WTC11 (cell line): ENCODE measurements at regions not wholly inside any gene's neighbourhood (a gene's known extent, or its start where the extent isn't known, plus 50 kb on each side); places are given as distances from the start of the nearest gene placed in this dataset.

Source experiments
- ATAC-seq: fragments of 200-7000 bp; cut with Tn5 transposase; 2 replicates; pipeline ENCODE4 v1.10.0; 2021; ENCODE audit warnings: mild to moderate bottlenecking, moderate library complexity
- CTCF ChIA-PET: fragments of 300-600 bp; sonication (Branson Sonifier 250); formaldehyde crosslinking; loops from one replicate; lab custom pipeline; 2021; ENCODE audit warnings: antibody characterized with exemption; lab: Charles Lee
- POLR2A ChIA-PET: fragments of 350-600 bp; sonication (Branson Sonifier 250); formaldehyde crosslinking; loops from one replicate; lab custom pipeline; 2021; ENCODE audit warnings: antibody characterized with exemption; lab: Charles Lee
- DNase-seq: peaks from one replicate; pipeline ENCODE4 v3.0.0; 2021; ENCODE audit warnings: low spot score
- H3K27ac Mint-ChIP-seq: 2 replicates; pipeline ENCODE4 v1.8.0; 2021; ENCODE audit warnings: mixed read lengths
- H3K27me3 Mint-ChIP-seq: 2 replicates; pipeline ENCODE4 v1.8.0; 2021; ENCODE audit warnings: low read depth, mild to moderate bottlenecking, moderate library complexity, mixed read lengths
- H3K36me3 Mint-ChIP-seq: 2 replicates; pipeline ENCODE4 v1.8.0; 2021; ENCODE audit warnings: mixed read lengths
- H3K4me1 Mint-ChIP-seq: 2 replicates; pipeline ENCODE4 v1.8.0; 2022; ENCODE audit warnings: mixed read lengths
- H3K4me3 Mint-ChIP-seq: 2 replicates; pipeline ENCODE4 v1.8.0; 2021; ENCODE audit warnings: mild to moderate bottlenecking, moderate library complexity, mixed read lengths
- H3K9me3 Mint-ChIP-seq: 2 replicates; pipeline ENCODE4 v1.8.0; 2021; ENCODE audit warnings: mixed read lengths
- AR ChIP-seq: fragments of 250-450 bp; sonication (Bioruptor Pico); IDR thresholded peaks from 2 replicates; pipeline ENCODE4 v1.9.0; 2021; ENCODE audit warnings: mild to moderate bottlenecking
- ARID4B ChIP-seq: sonication (generic); formaldehyde crosslinking; IDR thresholded peaks from 2 replicates; pipeline ENCODE4 v1.8.0; 2023; ENCODE audit warnings: missing genetic modification reagents, mild to moderate bottlenecking, borderline replicate concordance
- ATF3 ChIP-seq: sonication (generic); formaldehyde crosslinking; conservative IDR thresholded peaks from 2 replicates; pipeline ENCODE4 v1.8.1; 2022; ENCODE audit warnings: mild to moderate bottlenecking, missing genetic modification reagents
- CBFB ChIP-seq: sonication (generic); formaldehyde crosslinking; IDR thresholded peaks from 2 replicates; pipeline ENCODE4 v1.8.1; 2022; ENCODE audit warnings: mild to moderate bottlenecking, low read depth, missing genetic modification reagents
- CDX4 ChIP-seq: fragments of 250-450 bp; sonication (Bioruptor Pico); IDR thresholded peaks from 2 replicates; pipeline ENCODE4 v1.9.0; 2021; ENCODE audit warnings: moderate library complexity, mild to moderate bottlenecking, inconsistent platforms, borderline replicate concordance
- ERG ChIP-seq: fragments of 250-450 bp; sonication (Bioruptor Pico); IDR thresholded peaks from 2 replicates; pipeline ENCODE4 v1.8.0; 2021; ENCODE audit warnings: mild to moderate bottlenecking
- FOXJ3 ChIP-seq: sonication (generic); formaldehyde crosslinking; IDR thresholded peaks from 2 replicates; pipeline ENCODE4 v1.9.0; 2021; ENCODE audit warnings: missing genetic modification reagents, mild to moderate bottlenecking, borderline replicate concordance
- GABPB1 ChIP-seq: sonication (generic); formaldehyde crosslinking; IDR thresholded peaks from 2 replicates; pipeline ENCODE4 v1.8.1; 2023; ENCODE audit warnings: mild to moderate bottlenecking, missing genetic modification reagents
- IRF1 ChIP-seq: sonication (generic); formaldehyde crosslinking; IDR thresholded peaks from 2 replicates; pipeline ENCODE4 v1.8.0; 2023; ENCODE audit warnings: missing genetic modification reagents
- JAZF1 ChIP-seq: fragments of 250-450 bp; sonication (Bioruptor Pico); IDR thresholded peaks from 2 replicates; pipeline ENCODE4 v1.9.0; 2021; ENCODE audit warnings: moderate library complexity, mild to moderate bottlenecking, inconsistent platforms
- MXD4 ChIP-seq: fragments of 250-450 bp; sonication (Bioruptor Pico); IDR thresholded peaks from 2 replicates; pipeline ENCODE4 v1.8.0; 2021; ENCODE audit warnings: mild to moderate bottlenecking, moderate library complexity, borderline replicate concordance
- RORB ChIP-seq: fragments of 250-450 bp; sonication (Bioruptor Pico); IDR thresholded peaks from 2 replicates; pipeline ENCODE4 v1.9.0; 2021; ENCODE audit warnings: mild to moderate bottlenecking
- SMAD4 ChIP-seq: sonication (generic); formaldehyde crosslinking; IDR thresholded peaks from 2 replicates; pipeline ENCODE4 v1.8.0; 2022; ENCODE audit warnings: mild to moderate bottlenecking, missing genetic modification reagents
- ZNF219 ChIP-seq: sonication (generic); formaldehyde crosslinking; IDR thresholded peaks from 2 replicates; pipeline ENCODE4 v1.8.0; 2023; ENCODE audit warnings: missing genetic modification reagents, mild to moderate bottlenecking, borderline replicate concordance
- ZNF281 ChIP-seq: sonication (generic); formaldehyde crosslinking; IDR thresholded peaks from 2 replicates; pipeline ENCODE4 v1.8.0; 2023; ENCODE audit warnings: mild to moderate bottlenecking, missing genetic modification reagents
- ZNF396 ChIP-seq: fragments of 250-450 bp; sonication (Bioruptor Pico); IDR thresholded peaks from 2 replicates; pipeline ENCODE4 v1.8.0; 2021; ENCODE audit warnings: mild to moderate bottlenecking, moderate library complexity, borderline replicate concordance
- ZNF416 ChIP-seq: fragments of 250-450 bp; sonication (Bioruptor Pico); IDR thresholded peaks from 2 replicates; pipeline ENCODE4 v1.9.0; 2021; ENCODE audit warnings: mild to moderate bottlenecking, inconsistent platforms
- ZNF532 ChIP-seq: fragments of 250-450 bp; sonication (Bioruptor Pico); IDR thresholded peaks from 2 replicates; pipeline ENCODE4 v1.9.0; 2021; ENCODE audit warnings: mild to moderate bottlenecking, borderline replicate concordance
- ZSCAN18 ChIP-seq: fragments of 250-450 bp; sonication (Bioruptor Pico); IDR thresholded peaks from 2 replicates; pipeline ENCODE4 v2.1.2; 2022; ENCODE audit warnings: mild to moderate bottlenecking, moderate library complexity

GRCh38 chr1:97999320-97999719 lies 78.5 kb upstream of the DPYD start:
- peaks cover 8% of the 10 kb centered on the region for H3K4me1 Mint-ChIP-seq
- TF ChIP-seq ZSCAN18 (CRISPR knock-in tag) = no peak
- no peak for TF ChIP-seq JAZF1 (CRISPR knock-in tag)
- no peak for TF ChIP-seq AR
- TF ChIP-seq CDX4 = no peak
- TF ChIP-seq CBFB (CRISPR knock-in tag) = no peak
- no peak for TF ChIP-seq ZNF281 (CRISPR knock-in tag)
- no peak for TF ChIP-seq GABPB1
- no peak for TF ChIP-seq IRF1 (CRISPR knock-in tag)
- no peak for TF ChIP-seq ZNF416 (CRISPR knock-in tag)
- TF ChIP-seq ARID4B = no peak
- TF ChIP-seq ATF3 (CRISPR knock-in tag) = no peak
- TF ChIP-seq FOXJ3 (CRISPR knock-in tag) = no peak
- TF ChIP-seq SMAD4 = no peak
- no peak for TF ChIP-seq ZNF219 (CRISPR knock-in tag)
- TF ChIP-seq RORB (CRISPR knock-in tag) = no peak
- no peak for TF ChIP-seq MXD4
- TF ChIP-seq ZNF532 (CRISPR knock-in tag) = no peak
- no peak for TF ChIP-seq ERG (CRISPR knock-in tag)
- no peak for TF ChIP-seq ZNF396 (CRISPR knock-in tag)

More at GRCh38 chr1:97999320-97999719, 78.5 kb upstream of the DPYD start:
- DNase-seq = no peak
- Mint-ChIP-seq H3K27me3 (no peaks in the 10 kb centered on the region), H3K36me3 (no peaks in the 10 kb centered on the region), H3K27ac (no peak overlapping the region), H3K4me3 (no peak overlapping the region), H3K9me3 (no peaks in the 10 kb centered on the region)
- ATAC-seq = no peak
- ChIA-PET POLR2A (no interaction called here), CTCF (no interaction called here)
